Panc1 (cell line): ENCODE measurements at regions not wholly inside any gene's neighbourhood (a gene's known extent, or its start where the extent isn't known, plus 50 kb on each side); places are given as distances from the start of the nearest gene placed in this dataset.

Experiments used
- POLR2AphosphoS5 ChIP-seq: IDR thresholded peaks from 2 replicates; pipeline ENCODE4 v1.6.1; 2012; ENCODE audit warnings: mild to moderate bottlenecking, low read depth, low read length, moderate library complexity
- TF ChIP-seq, protein P1 (sequence below): fragments of 450-650 bp; IDR thresholded peaks from 2 replicates; pipeline ENCODE4 v1.5.1; 2017; ENCODE audit warnings: mild to moderate bottlenecking

DNA sequence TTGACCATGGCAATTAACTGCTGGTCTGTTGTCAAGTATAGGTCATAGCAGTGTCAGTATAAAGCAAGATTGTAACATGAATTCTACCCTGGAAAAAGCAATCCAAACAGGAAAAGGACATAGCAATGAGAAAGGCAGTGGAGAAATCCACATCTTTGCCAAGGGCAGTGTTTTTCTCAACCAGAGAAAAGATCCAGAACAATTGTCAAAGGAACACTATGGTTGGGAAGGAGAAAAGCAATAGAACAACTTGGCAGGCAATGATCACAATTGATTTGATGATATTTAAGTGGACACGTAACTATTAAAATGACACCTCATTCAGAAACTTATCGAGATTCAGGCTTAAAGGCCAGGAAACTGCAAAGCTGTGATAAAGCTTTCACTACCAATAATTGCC, 271.1 kb downstream of the DIPK2A start:
- TF ChIP-seq, protein P1, sequence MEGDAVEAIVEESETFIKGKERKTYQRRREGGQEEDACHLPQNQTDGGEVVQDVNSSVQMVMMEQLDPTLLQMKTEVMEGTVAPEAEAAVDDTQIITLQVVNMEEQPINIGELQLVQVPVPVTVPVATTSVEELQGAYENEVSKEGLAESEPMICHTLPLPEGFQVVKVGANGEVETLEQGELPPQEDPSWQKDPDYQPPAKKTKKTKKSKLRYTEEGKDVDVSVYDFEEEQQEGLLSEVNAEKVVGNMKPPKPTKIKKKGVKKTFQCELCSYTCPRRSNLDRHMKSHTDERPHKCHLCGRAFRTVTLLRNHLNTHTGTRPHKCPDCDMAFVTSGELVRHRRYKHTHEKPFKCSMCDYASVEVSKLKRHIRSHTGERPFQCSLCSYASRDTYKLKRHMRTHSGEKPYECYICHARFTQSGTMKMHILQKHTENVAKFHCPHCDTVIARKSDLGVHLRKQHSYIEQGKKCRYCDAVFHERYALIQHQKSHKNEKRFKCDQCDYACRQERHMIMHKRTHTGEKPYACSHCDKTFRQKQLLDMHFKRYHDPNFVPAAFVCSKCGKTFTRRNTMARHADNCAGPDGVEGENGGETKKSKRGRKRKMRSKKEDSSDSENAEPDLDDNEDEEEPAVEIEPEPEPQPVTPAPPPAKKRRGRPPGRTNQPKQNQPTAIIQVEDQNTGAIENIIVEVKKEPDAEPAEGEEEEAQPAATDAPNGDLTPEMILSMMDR = no peak
- TF ChIP-seq POLR2AphosphoS5 = no peak
